ELR (cell line): ENCODE measurements at regions not wholly inside any gene's neighbourhood (a gene's known extent, or its start where the extent isn't known, plus 50 kb on each side); places are given as distances from the start of the nearest gene placed in this dataset.
A peak's percentile ranks its signal among the peaks of the same experiment; 100 is the strongest.

Source experiments
- DNase-seq: peaks from one replicate; pipeline ENCODE4 v3.0.0-alpha.2; 2015; ENCODE audit warnings: low read depth

DNA sequence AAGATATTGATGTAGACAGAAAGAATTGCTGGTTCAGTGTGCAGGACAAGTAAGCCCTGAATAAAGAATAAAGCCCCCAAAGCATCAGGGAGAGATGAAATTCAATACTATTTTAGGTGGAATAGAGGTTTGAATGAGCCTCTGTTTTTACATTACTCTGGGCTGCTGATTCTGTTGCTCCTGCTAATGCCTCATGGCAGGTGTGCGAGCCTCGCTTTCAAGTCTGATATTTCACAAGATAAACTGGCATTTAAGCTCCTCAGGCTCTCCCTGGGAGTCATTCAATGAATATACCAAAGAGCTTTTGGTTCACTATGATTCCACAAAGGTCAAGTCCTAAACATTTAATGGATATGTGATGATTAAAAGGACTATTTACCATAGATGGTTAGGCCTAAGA lies 601.0 kb upstream of the SLC39A10 start:
- no peak for DNase-seq

DNA sequence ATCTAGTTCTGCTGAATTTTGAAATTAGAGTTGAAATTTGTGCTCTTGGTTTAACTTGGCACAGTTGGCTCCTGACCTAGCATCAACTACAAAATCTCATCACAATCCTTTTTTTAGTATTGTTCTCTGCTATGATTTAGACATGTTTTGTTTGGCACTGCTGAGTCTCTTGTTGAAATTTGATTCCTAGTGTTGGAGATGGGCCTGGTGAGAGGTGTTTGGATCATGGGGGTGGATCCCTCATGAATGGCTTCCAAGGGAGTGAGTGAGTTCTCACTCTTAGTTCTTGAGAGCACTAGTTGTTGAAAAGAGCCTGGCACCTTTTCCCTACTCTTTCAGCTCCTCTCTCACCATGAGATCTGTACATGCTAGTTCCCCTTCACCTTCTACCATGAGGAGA lies 605.6 kb upstream of the SLC39A10 start:
- no peak for DNase-seq

DNA sequence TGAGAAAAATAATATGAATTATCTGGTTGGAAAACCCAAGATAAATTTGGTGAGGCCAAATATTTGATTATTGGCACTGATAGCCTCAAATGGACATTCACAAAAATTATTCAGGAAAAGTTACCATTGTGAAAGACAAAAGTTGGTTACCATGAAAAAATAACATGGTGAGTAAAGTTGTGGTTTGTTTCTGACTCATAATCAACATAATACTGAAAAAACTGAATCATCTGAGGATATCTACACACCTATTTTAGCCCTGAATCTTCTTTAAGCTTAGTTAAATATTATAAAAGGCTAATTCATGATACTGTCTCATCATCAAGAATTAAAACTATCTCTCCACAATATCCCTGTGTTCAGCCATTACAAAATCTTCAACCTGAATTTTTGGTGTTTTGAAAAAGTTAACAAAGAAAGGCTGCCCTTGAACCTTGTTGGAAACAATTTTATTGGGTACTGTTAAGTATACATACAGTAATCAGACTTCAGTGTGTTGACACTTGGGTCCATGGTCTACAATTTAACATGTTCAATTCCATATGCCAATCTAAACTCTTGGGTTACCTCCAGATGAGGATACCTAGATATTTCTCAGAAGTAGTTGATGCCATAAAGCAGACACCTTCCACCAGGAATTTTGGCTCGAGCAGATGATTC lies 607.5 kb upstream of the SLC39A10 start:
- DNase-seq: peak; percentile 76

DNA sequence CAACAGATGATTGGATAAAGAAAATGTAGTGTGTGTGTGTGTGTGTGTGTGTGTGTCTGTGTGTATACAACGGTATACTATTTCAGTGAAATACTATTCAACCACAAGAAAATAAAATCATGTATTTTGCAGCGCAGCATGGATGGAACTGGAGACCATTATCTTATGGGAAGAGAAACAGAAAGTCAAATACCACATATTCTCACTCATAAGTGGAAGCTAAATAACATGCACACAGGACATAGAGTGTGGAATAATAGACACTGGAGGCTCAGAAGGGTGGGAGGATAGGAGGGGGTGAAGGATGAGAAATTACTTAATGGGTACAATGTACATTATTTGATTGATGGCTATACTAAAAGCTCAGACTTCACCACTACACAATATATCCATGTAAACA lies 609.1 kb upstream of the SLC39A10 start:
- no peak for DNase-seq

DNA sequence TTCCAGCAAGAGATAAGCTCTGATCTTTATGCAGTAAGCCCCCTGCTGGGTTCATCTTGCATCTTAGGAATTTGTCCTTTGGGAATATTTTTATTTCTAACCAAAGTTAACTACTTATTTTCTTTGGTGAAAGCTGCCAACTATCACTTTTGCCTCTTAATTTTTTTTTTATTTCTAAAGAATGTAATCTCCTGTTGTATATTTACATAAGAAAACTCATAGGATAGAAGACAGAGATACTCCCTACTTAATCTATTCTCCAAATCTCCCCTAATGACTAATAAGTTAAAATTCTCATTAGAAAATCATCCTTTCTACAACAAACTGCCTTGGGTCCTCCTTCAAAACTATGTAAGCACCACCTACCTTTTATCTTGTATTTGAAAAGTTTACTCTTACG lies 612.2 kb upstream of the SLC39A10 start:
- no peak for DNase-seq

DNA sequence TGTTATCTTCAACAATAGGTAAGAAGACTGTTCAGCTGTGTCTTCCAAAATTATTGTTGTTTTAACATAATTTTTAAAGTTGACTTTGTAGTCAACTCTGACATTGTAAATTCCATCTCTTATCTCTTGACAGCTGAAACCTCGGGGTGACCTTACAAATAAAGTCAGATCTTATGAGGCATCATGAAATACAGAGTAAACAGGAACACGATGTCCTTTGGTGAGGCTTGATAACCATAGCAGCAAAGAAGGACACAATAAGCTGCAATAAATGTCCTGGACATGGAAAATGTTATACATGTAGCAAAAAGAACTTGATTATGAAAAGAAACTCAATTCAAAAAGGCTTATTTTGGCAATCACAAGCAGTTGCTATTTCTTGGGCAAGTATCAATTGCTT lies 618.9 kb upstream of the SLC39A10 start:
- DNase-seq: no peak

DNA sequence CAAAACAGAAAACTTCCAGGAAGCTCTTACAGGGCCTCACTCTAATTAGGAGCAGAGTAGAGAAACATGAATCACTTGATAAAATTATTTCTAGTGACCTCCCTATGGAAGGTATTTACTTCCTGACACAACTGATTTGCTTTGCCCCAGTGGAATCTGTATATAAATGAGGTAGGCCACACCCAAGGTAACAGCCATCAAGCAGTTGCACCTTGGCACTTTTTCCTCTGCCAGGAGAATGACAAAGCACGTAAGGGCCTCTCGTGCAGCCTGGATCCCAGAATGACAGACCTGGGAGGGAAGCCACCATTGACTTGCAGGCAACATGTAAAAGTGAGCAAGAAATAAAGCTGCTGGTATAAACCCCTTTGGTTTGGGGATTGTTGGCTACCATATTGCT lies 620.0 kb upstream of the SLC39A10 start:
- DNase-seq: no peak

DNA sequence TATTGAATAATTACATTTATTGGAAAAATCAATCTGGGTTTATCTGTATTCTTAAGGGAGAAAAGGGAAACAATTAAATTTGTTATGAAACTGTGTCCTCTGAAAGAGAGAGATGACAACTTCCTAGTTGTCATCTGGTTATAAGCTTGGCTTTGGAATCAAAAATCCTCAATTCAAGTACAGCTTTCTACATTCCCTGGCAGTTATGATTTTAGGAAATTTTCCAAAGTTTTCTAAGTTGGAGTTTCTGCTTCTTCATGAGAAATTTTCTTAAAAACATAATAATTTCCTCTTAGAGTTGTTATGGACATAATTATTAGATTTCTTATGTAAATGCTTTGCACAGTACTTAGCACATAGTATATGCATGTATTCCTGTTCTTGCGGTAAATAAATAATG lies 625.6 kb upstream of the SLC39A10 start:
- no peak for DNase-seq

DNA sequence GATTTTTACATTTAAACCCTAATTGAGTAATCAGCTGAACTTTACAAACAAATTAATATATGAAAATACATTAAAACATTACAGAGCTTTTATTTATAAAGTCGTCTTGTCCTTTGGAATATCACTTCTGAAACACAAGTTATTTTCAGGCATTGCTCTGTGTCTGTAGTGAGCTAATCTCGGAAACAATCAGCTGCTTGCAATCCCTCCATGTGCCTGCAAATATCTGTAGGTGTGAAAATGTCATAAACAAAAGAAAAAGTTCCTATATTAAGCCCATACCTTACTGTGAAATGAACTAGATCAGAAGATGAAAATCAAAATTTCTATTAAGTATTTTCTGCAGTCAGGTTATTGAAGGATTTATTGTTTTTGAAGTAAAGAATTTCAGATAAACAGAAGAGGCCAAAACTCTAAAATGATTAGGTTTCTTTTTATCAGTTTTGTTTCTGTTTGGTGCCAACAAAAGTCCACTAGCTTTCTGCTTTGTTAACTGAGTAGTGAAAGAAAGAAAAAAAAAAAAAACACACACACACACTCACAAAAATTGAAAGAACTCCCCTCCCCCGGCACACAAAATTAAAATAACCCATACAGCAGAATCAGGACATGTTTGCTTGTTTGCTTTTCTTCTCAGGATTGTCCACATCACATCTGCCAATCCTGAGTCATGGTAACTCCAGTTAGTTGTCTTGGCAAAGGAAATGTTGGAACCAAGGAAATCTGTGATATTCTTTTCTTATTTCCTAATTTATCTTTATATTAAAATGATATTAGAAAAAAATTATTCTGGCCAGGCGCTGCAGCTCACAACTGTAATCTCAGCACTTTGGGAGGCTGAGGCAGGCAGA lies 627.0 kb upstream of the SLC39A10 start:
- peak; percentile 23 for DNase-seq

DNA sequence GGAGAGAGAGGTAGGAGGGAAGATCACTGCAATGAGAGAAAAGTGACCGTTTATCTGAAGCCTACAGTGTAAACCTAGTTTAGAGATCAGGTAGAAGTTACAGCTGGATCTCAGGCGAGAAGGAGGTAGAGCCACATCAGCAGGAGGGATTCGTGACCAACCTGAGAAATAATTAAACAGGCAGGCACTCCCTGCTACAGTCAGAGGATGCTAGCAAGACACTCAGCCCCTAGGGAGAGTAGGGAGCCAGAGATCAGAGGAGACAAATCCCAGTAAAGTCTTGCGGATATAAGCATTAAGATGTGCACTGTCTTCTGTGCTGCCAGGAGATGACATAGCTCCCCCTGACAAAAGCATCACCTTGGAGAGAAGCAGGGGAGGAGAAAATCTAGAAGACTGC lies 629.1 kb upstream of the SLC39A10 start:
- DNase-seq: no peak

DNA sequence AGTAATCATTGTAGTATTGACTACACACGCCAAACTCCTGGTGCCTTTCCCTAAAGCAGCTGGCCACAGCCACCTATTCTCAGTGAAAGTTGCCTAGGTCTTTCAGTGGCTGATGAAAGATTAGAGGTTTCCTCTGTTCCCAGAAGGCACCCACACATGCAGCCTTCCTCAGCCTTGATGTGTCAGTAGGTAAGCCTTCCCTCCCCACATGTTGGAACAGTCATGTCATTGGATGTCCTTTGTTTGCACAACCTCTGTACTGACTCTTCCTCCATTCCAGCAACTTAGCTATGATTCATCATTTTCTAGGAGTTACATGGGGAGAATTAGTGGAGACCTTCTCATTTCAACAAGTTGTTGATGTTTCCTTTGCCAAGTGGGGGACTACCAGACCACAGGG lies 630.8 kb upstream of the SLC39A10 start:
- DNase-seq: peak; percentile 63

DNA sequence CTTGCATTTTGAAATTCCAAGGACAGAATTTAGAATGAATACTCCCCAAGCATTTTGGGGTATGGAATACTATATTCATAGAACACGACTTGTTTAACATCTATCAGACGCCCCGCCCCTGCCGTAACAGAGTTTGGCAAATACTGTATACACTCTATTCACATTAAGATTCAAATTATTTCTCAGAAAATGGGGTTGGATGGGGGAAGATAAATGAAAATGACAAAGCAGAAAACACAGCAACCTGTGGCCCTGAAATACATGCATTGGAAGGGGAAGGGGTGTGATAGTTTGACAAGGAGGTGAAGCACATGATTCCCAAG lies 634.6 kb upstream of the SLC39A10 start:
- DNase-seq: no peak

DNA sequence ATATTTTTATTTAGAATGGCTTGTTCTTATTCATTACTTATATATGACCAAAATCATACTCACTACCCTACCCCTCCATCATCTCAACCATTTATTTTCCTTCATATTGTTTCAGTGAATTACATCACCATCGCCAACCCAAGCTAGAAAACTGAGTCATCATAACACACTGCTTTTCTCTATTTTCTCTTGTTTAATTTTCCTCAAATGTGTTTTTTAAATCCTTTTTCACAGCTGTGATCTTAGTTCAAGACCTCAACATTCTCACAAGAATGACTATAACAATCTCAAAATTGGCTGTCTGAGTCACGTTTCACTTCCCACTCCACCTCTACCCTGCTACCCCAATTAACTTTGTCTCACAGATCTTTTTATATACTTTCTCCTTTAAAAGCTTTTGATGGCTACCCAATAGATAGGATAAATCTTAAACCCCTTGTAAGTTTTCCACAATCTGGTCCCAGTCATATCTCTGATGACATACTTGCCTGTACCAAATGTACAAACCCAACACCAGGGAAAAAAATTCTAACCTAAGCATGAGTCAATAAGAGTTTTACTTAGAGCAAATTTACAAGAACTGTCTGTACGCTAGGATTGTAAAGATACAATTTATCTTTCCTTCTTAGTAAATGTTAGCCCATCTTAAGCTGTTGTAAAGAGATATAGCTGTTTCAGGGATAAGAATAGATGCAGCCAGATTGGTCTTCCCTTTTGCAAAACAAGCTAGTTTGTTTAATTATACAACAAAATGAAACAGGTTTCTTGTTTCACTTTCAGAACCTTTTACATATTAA lies 635.1 kb upstream of the SLC39A10 start:
- peak; percentile 33 for DNase-seq

DNA sequence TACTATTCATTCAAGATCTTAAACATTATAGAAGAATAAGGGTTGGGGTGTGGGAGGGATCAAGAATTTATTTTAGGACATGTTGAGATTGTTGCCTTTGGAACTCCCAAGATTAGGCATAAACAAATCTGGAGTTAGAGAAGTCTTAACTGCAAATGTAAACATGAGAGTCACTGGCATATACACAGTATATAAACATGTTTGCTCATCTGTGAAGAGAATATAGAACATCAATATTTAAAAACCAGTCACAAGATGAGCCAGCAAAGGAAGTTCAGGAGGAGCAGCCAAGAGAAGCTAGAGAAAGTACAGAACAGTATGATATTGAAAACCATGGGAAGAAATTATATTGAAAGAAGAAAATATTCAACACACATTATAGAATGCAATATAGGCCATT lies 638.6 kb upstream of the SLC39A10 start:
- DNase-seq: no peak

DNA sequence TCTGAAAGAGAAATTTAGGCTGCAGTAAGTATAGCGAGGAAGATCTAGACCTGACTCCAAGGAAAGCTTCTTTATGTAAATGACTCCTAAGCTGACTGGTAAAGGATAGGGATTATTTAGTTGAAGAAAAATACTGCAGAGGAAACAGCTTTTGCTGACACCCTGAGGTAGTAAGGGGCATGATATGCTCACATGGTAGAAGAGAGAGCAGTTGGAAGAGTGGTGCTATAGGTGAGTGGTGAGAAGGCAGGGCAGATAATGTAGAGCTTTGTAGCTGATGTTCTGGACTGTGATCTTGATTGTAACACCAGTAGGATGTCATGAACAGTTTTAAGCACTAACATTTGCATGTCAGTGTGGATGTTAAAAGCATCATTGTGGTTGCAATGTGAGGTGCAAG lies 639.1 kb upstream of the SLC39A10 start:
- DNase-seq: no peak

DNA sequence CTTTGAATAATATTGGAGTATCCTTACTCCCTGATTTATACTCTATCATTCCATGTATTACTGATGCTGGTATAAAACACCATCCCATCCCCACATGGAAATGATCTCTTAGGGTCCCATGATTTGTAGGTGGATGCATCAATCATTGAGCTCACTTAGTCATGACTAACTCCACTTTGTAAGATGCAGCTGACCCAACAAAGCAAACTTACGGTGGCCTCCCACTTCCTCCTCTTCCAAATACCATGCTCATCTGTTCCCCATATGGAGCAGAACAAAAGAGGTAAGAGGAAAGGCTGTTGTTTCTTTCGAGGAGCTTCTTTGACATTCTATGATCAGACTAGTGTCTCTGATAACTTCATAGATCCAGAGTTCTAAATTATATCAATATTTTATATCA lies 640.2 kb upstream of the SLC39A10 start:
- peak; percentile 33 for DNase-seq

DNA sequence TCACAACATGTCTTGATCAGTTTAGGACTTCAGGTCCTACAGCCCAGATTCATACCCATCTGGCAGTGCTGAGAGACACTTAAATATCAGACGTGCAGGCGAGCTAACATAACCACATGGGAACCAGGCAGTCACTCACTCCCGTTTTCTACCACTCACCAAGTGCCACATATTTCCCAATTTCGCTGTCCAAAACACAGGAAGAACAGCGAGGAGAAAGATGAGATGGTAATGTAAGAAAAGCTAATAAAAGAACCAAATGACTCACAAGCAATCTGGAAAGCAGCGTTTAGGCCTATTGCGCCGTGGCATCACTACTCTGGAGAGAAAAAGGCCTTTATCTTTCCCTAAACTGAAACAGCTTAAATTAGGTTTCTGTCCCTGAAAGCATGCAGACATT lies 647.8 kb upstream of the SLC39A10 start:
- DNase-seq: peak; percentile 77

DNA sequence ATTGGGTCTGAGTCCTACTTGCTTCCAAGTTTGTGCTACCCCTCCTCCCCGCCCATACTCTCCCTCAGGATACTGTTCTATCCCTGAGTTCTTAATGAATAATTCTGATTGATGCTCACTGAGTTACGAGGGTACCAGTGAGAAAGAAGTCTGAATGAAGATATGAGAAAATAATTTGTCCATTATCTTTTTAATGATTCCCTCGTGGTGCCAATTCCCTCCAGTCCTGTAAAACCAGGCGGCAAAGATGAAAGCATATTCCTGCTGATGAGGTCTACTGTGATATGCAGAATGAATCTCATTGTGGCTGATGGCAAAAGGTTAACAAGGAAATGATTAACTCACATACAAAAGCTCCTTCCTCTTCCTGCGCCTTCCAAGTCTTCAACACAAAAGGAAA lies 650.2 kb upstream of the SLC39A10 start:
- no peak for DNase-seq

DNA sequence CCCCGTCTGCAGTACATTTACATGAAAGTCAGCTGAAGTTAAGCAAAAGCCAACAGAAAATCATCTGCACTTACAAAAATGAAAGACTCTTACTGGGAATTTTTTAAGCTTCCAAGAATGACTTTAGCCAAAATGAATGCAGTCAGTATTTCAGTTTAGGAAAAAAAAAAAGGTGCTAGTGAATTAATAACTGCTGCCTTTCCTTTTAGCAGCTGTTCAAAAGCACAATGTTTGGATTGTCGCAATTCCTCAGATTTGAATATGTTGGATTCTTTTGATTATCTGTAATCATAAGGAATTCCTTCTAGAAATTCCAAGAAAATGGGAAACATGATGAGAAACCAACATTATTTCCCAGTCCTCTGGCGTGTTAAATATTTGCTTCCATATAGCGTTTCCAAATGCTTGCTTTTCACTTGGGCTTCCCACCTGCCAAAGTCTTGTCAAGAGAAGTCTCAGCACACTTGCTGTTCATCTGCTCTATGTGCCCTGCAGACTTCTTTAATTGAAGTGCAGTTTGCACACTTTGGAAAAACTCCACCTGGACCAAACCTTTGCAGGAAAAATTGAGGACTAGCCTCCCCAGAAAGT lies 653.0 kb upstream of the SLC39A10 start:
- DNase-seq: no peak

DNA sequence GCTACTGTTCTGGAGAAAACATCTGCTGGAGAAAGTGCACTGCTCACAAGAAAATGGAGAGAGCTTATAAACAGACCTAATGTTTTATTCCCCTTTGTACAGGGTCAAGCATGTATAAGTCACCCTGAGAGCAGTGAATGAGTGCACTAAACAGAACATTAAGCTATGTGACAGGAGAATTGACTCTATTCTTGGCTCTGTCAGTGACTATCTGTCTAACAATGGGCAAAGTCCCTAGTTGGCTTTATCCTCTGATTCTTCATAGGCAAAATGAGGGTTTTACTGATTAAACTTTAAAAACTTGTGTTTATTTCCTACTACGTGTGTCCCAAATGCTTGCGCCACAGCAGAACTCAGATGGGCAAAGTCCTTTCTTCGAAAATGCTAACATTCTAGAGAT lies 655.1 kb upstream of the SLC39A10 start:
- no peak for DNase-seq

DNA sequence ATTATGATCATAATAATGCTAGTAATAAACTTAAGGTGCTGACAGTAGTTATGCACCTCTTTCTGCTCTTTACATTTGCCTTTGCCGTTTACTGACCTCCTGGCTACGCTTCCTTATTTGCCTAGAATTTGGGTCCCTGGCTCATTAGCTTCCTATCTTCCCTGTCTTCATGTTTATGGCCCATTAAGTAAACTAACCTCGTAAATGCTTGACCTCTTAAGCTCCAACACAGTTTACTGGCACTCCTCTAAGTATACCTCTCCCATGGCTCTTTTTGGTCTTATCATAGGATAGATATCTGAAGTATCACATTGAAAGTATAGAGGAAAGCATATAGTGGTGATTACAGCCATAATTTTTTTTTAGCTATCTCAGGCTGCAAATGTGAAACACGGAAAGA lies 657.3 kb upstream of the SLC39A10 start:
- no peak for DNase-seq

DNA sequence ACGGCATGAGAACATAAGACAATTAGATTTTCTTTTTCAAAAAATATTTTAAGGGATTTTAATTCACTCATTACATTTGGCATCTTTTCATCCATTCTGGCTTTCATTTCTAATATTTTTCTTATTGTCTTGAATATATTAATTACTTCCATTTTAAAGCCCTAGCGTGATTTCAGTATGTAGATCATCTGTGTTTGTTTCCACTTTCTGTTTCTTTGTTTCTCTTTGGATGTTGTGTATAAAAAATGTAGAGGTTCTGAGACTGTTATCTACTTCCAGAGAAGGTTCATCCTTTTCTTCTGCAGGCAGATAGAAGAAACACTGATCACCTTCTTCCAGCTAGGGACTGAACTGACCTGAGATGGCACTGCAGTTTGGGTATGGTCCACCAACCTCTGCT lies 664.4 kb upstream of the SLC39A10 start:
- no peak for DNase-seq

DNA sequence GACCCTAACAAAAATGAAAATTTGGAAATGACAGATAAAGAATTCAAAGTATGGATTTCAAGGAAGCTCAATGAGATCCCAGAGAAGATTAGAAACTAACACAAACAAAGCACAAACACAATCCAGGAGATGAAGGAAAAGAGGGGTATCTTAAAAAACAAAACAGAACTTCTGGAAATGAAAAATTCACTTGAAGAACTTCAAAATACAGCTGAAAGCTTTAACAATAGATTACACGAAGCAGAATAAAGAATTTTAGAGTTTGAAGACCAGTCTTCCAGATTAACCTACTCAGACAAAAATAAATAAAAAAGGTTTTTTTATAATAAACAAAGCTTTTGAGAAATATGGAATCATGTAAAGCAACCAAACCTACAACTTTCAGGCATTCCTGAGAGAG lies 671.8 kb upstream of the SLC39A10 start:
- no peak for DNase-seq
